ENCODE measurements at regions not wholly inside any gene's neighbourhood (a gene's known extent, or its start where the extent isn't known, plus 50 kb on each side); places are given as distances from the start of the nearest gene placed in this dataset.

DNA sequence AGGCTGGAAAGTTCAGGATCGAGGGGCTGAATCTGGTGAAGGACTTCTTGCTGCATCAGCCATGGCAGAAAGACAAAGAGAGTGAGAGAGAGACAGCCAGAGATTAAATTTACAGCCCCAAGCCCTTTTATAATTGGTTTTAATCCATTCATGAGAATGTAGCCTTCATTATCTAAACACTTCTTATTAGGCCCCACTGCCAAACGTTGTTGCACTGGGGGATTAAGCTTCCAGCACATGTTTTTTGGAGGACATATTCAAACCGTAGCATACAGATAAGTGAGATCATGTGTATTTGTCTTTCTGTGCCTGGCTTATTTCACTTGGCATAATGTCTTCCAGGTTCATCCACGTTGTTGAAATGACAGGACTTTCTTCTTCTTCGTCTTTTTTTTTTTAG is 524.7 kb downstream of the SPRY1 start:
- H3K4me3 ChIP-seq (ENCODE audit: low read length in 3 of 3), result no peak overlapping the region
- H3K27ac ChIP-seq (ENCODE audit: low read depth in 2 of 2, low read length in 2 of 2), result no peak overlapping the region
- no peaks in the 10 kb centered on the region for H3K4me1 ChIP-seq (ENCODE audit: control insufficient read depth in 2 of 3, insufficient read depth in 2 of 3, low read depth in 1 of 3, low read length in 3 of 3)
- TF ChIP-seq, protein P1, sequence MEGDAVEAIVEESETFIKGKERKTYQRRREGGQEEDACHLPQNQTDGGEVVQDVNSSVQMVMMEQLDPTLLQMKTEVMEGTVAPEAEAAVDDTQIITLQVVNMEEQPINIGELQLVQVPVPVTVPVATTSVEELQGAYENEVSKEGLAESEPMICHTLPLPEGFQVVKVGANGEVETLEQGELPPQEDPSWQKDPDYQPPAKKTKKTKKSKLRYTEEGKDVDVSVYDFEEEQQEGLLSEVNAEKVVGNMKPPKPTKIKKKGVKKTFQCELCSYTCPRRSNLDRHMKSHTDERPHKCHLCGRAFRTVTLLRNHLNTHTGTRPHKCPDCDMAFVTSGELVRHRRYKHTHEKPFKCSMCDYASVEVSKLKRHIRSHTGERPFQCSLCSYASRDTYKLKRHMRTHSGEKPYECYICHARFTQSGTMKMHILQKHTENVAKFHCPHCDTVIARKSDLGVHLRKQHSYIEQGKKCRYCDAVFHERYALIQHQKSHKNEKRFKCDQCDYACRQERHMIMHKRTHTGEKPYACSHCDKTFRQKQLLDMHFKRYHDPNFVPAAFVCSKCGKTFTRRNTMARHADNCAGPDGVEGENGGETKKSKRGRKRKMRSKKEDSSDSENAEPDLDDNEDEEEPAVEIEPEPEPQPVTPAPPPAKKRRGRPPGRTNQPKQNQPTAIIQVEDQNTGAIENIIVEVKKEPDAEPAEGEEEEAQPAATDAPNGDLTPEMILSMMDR (IDR thresholded peaks at IDR 0.05; ENCODE audit: borderline replicate concordance, extremely low read depth, insufficient read depth), result no peak
- no peak overlapping the region for H3K9ac ChIP-seq (ENCODE audit: low read length in 3 of 3)
- H3K36me3 ChIP-seq (ENCODE audit: control insufficient read depth in 2 of 3, insufficient read depth in 3 of 3, low read length in 3 of 3), result no peaks in the 10 kb centered on the region
- no peak for FAIRE-seq
- intact Hi-C loops (cut with DNase I), result no loop called here
- no peaks in the 10 kb centered on the region for H3K27me3 ChIP-seq (ENCODE audit: control insufficient read depth, insufficient read depth, low read length)
- no peaks in the 10 kb centered on the region for H3K9me3 ChIP-seq (ENCODE audit: control insufficient read depth in 2 of 3, insufficient read depth in 1 of 3, low read length in 3 of 3)
- DNase-seq, result no peak

DNA sequence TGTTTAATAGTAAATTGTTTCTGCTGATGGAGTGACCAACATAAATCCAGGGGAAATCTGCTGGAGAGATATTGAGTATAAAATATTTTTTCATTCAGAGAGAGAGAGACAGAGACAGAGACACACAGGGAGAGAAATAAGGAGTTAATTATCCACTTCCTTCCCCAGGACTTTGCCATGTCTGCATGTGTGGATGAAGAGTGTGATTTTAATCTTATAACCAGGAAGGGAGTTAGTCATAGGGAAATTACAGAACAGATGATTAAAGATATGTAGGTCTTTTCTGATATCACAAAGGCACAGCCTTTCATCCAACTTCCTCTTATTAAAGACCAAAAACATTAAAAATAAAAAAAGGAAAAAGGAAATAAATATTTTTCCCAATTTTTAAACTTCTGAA is 526.3 kb downstream of the SPRY1 start:
- TF ChIP-seq, protein P1 (IDR thresholded peaks at IDR 0.05; ENCODE audit: borderline replicate concordance, extremely low read depth, insufficient read depth), result no peak
- Histone ChIP-seq H3K9ac (ENCODE audit: low read length in 3 of 3) (no peak overlapping the region), H3K4me1 (ENCODE audit: control insufficient read depth in 2 of 3, insufficient read depth in 2 of 3, low read depth in 1 of 3, low read length in 3 of 3) (no peaks in the 10 kb centered on the region), H3K36me3 (ENCODE audit: control insufficient read depth in 2 of 3, insufficient read depth in 3 of 3, low read length in 3 of 3) (no peaks in the 10 kb centered on the region), H3K27ac (ENCODE audit: low read depth in 2 of 2, low read length in 2 of 2) (no peak overlapping the region), H3K27me3 (ENCODE audit: control insufficient read depth, insufficient read depth, low read length) (no peaks in the 10 kb centered on the region), H3K4me3 (ENCODE audit: low read length in 3 of 3) (no peak overlapping the region), H3K9me3 (ENCODE audit: control insufficient read depth in 2 of 3, insufficient read depth in 1 of 3, low read length in 3 of 3) (no peaks in the 10 kb centered on the region)
- DNase-seq, result peak in 1 of 5 donors; percentile 14
- intact Hi-C loops (cut with DNase I), result no loop called here
- FAIRE-seq, result no peak

DNA sequence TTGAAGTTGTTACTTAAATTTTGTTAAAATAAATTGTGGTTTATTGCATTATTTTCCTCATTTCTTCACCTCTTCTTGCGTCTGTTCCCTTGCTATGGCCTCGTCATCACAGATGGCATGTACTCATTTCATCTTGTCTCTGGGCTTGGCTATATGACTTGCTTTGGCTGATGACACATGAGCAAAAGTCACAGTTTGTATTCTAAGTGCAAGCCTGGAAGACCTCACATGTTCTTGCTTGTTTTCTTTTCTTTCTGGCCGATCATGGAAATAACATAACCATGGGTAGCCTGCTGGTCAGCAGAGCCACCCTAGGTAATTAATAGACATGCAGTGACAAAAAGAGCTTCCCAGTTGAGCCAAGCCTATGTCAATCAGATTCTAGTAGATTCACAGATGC is 527.9 kb downstream of the SPRY1 start:
- Histone ChIP-seq H3K27me3 (ENCODE audit: control insufficient read depth, insufficient read depth, low read length) (no peaks in the 10 kb centered on the region), H3K36me3 (ENCODE audit: control insufficient read depth in 2 of 3, insufficient read depth in 3 of 3, low read length in 3 of 3) (no peaks in the 10 kb centered on the region), H3K9me3 (ENCODE audit: control insufficient read depth in 2 of 3, insufficient read depth in 1 of 3, low read length in 3 of 3) (no peaks in the 10 kb centered on the region), H3K4me1 (ENCODE audit: control insufficient read depth in 2 of 3, insufficient read depth in 2 of 3, low read depth in 1 of 3, low read length in 3 of 3) (no peaks in the 10 kb centered on the region), H3K4me3 (ENCODE audit: low read length in 3 of 3) (no peak overlapping the region), H3K27ac (ENCODE audit: low read depth in 2 of 2, low read length in 2 of 2) (no peak overlapping the region), H3K9ac (ENCODE audit: low read length in 3 of 3) (no peak overlapping the region)
- FAIRE-seq (no peak), DNase-seq (no peak)
- intact Hi-C loops (cut with DNase I), result no loop called here
- TF ChIP-seq, protein P1 (IDR thresholded peaks at IDR 0.05; ENCODE audit: borderline replicate concordance, extremely low read depth, insufficient read depth), result no peak

DNA sequence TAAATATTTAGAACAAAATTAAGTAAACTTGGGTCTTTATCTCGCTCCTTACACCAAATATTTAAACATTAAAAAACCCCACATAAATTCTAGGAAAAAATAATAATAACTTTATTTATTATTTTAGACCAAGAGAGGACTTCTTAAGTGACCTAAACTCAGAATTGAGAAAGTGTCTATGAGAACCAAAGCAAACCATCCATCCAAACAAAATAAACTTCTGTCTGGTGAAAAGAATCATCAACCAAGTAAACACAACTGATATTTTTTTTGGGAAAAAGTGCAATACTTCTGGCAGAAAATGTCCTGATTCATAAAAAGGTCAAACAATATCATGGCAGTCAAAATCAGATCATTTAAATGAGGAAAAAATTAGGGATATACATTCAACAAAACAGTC is 533.0 kb downstream of the SPRY1 start:
- FAIRE-seq (peak; percentile 21), DNase-seq (no peak)
- H3K4me3 ChIP-seq (ENCODE audit: low read length in 3 of 3), result no peak overlapping the region
- TF ChIP-seq, protein P1 (IDR thresholded peaks at IDR 0.05; ENCODE audit: borderline replicate concordance, extremely low read depth, insufficient read depth), result no peak
- no peaks in the 10 kb centered on the region for H3K36me3 ChIP-seq (ENCODE audit: control insufficient read depth in 2 of 3, insufficient read depth in 3 of 3, low read length in 3 of 3)
- no peak overlapping the region for H3K27ac ChIP-seq (ENCODE audit: low read depth in 2 of 2, low read length in 2 of 2)
- H3K9ac ChIP-seq (ENCODE audit: low read length in 3 of 3), result no peak overlapping the region
- no peaks in the 10 kb centered on the region for H3K9me3 ChIP-seq (ENCODE audit: control insufficient read depth in 2 of 3, insufficient read depth in 1 of 3, low read length in 3 of 3)
- intact Hi-C loops (cut with DNase I), result no loop called here
- H3K27me3 ChIP-seq (ENCODE audit: control insufficient read depth, insufficient read depth, low read length), result no peaks in the 10 kb centered on the region
- H3K4me1 ChIP-seq (ENCODE audit: control insufficient read depth in 2 of 3, insufficient read depth in 2 of 3, low read depth in 1 of 3, low read length in 3 of 3), result no peaks in the 10 kb centered on the region
